GM21737 (cell line): ENCODE measurements at regions not wholly inside any gene's neighbourhood (a gene's known extent, or its start where the extent isn't known, plus 50 kb on each side); places are given as distances from the start of the nearest gene placed in this dataset.

ENCODE experiments used
- ATAC-seq: cut with Tn5 transposase; IDR thresholded peaks from one replicate; pipeline ENCODE4 v1.9.1; 2021; ENCODE audit warnings: mild to moderate bottlenecking, moderate library complexity; ENCODE audit not compliant: unreplicated experiment

- no peak for ATAC-seq
Measured at GRCh38 chr7:22658031-22658430, 69.0 kb upstream of the IL6 start.

GRCh38 chr7:22657479-22657878, 69.5 kb upstream of the IL6 start:
- no peak for ATAC-seq

- no peak for ATAC-seq
Measured at GRCh38 chr7:22655781-22656180, 71.2 kb upstream of the IL6 start.

- no peak for ATAC-seq
Measured at GRCh38 chr7:22654831-22655230, 72.2 kb upstream of the IL6 start.

- ATAC-seq, result no peak
Measured at GRCh38 chr7:22653951-22654350, 73.0 kb upstream of the IL6 start.

GRCh38 chr7:22651534-22652243, 75.3 kb upstream of the IL6 start:
- ATAC-seq, result no peak

GRCh38 chr7:22651036-22651435, 76.0 kb upstream of the IL6 start:
- ATAC-seq, result no peak

GRCh38 chr7:22649686-22650085, 77.3 kb upstream of the IL6 start:
- no peak for ATAC-seq

GRCh38 chr7:22647451-22648257, 79.3 kb upstream of the IL6 start:
- ATAC-seq, result no peak

- no peak for ATAC-seq
Measured at GRCh38 chr7:22645418-22646181, 81.4 kb upstream of the IL6 start.

- no peak for ATAC-seq
Measured at GRCh38 chr7:22642454-22642853, 84.5 kb upstream of the IL6 start.

GRCh38 chr7:22640269-22640668, 86.7 kb upstream of the IL6 start:
- ATAC-seq, result peak; percentile 93

GRCh38 chr7:22639396-22639795, 87.6 kb upstream of the IL6 start:
- ATAC-seq, result no peak

- no peak for ATAC-seq
Measured at GRCh38 chr7:22635349-22635748, 91.7 kb upstream of the IL6 start.

GRCh38 chr7:22633954-22634474, 93.0 kb upstream of the IL6 start:
- no peak for ATAC-seq

GRCh38 chr7:22633286-22633953, 93.6 kb upstream of the IL6 start:
- ATAC-seq, result no peak

- no peak for ATAC-seq
Measured at GRCh38 chr7:22632674-22633073, 94.3 kb upstream of the IL6 start.

- ATAC-seq, result no peak
Measured at GRCh38 chr7:22631730-22632129, 95.3 kb upstream of the IL6 start.

GRCh38 chr7:22630069-22630468, 96.9 kb upstream of the IL6 start:
- ATAC-seq, result no peak

GRCh38 chr7:22629056-22629455, 97.9 kb upstream of the IL6 start:
- ATAC-seq, result no peak

- no peak for ATAC-seq
Measured at GRCh38 chr7:22628112-22628511, 98.9 kb upstream of the IL6 start.
